ENCODE measurements at regions not wholly inside any gene's neighbourhood (a gene's known extent, or its start where the extent isn't known, plus 50 kb on each side); places are given as distances from the start of the nearest gene placed in this dataset.

DNA sequence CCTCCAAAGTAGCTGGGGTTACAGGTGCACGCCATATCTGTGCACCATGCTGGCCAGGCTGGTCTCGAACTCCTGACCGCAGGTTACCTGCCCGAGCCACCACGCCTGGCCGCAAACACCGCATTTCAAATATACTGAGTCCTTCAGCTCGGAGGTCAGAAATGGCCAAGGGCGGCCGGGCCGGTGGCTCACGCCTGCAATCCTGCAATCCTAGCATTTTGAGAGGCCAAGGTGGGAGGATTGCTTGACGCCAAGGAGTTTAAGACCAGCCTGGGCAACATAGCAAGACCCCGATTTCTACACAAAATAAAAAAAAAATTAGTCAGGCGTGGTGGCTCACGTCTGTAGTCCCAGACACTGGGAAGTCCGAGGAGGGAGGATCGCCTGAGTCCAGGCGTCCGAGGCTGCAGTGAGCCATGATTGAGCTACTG lies 71.9 kb upstream of the PPP2R3B start:
- peaks cover 0 to 24% (median 4%) of the 10 kb centered on the region in 11 donors for H3K9me3 ChIP-seq
- TF ChIP-seq, protein P1, sequence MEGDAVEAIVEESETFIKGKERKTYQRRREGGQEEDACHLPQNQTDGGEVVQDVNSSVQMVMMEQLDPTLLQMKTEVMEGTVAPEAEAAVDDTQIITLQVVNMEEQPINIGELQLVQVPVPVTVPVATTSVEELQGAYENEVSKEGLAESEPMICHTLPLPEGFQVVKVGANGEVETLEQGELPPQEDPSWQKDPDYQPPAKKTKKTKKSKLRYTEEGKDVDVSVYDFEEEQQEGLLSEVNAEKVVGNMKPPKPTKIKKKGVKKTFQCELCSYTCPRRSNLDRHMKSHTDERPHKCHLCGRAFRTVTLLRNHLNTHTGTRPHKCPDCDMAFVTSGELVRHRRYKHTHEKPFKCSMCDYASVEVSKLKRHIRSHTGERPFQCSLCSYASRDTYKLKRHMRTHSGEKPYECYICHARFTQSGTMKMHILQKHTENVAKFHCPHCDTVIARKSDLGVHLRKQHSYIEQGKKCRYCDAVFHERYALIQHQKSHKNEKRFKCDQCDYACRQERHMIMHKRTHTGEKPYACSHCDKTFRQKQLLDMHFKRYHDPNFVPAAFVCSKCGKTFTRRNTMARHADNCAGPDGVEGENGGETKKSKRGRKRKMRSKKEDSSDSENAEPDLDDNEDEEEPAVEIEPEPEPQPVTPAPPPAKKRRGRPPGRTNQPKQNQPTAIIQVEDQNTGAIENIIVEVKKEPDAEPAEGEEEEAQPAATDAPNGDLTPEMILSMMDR (IDR thresholded peaks at IDR 0.05) = no peak
- H3K36me3 ChIP-seq = no peaks in the 10 kb centered on the region
- H3K27me3 ChIP-seq = no peaks in the 10 kb centered on the region
- no peaks in the 10 kb centered on the region for H3K4me1 ChIP-seq
- no peak for ATAC-seq
- intact Hi-C loops (cut with DNase I) = loop anchor here in 1 of 10 donors (10.0 kb wide), 1 partner anchor 316 kb away; no protein-coding TSS in a partner anchor
- DNase-seq = no peak
- 92 to 94% methylated on average over 20 of the region's 20 CpGs for WGBS, 2 donors
- no peak overlapping the region for H3K4me3 ChIP-seq
- H3K27ac ChIP-seq = no peak overlapping the region

DNA sequence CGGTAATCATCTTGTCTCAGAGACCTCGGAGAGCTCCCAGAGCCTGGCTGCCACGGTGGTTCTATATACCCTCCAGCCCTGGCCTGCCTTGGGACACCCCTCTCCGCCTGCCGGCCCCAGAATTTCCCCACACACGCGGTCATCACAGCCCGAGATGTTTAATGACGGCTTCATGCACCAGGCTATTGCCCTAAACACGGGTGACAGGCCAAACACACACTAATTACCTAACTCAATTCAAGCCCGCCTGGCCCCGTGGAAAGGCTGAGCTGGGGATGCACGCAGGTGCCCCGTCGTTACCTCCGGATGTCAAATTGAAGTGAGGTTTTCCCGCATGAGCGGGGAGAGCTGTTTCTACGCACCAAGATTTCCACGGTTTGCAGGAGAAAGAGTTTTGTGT lies 72.9 kb upstream of the PPP2R3B start:
- intact Hi-C loops (cut with DNase I) = loop anchor here in 1 of 10 donors (10.0 kb wide), 1 partner anchor 315 kb away; no protein-coding TSS in a partner anchor
- Histone ChIP-seq H3K9me3 (peaks cover 0 to 20% (median 2%) of the 10 kb centered on the region in 11 donors), H3K4me3 (no peak overlapping the region), H3K27ac (no peak overlapping the region), H3K36me3 (no peaks in the 10 kb centered on the region), H3K4me1 (no peaks in the 10 kb centered on the region), H3K27me3 (no peaks in the 10 kb centered on the region)
- DNase-seq (no peak), ATAC-seq (no peak)
- WGBS, 2 donors = 74 to 75% methylated on average over 20 of the region's 20 CpGs
- TF ChIP-seq, protein P1 (IDR thresholded peaks at IDR 0.05) = no peak

DNA sequence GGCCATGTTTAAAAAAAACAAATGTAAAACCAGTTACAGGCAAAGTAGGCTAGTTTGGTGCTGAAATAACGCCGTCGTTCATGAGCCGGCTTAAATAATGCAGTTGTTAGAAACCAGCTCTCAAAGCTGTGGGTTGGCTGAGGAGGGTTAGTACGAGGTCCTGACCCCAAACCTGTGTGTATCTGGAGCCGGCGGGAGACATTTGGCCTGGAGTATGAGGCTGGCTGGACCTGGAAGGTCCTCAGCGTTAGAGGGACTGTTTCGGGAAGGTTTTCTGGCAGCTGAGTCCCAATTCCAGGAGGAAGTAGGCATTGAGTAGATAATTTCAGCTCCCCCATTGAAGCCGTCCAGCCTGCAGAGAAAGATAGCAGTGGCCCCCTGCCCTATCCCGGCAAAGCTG lies 73.4 kb upstream of the PPP2R3B start:
- Histone ChIP-seq H3K9me3 (peaks cover 0 to 18% (median 0%) of the 10 kb centered on the region in 11 donors), H3K4me3 (no peak overlapping the region), H3K36me3 (no peaks in the 10 kb centered on the region), H3K4me1 (no peaks in the 10 kb centered on the region), H3K27me3 (no peaks in the 10 kb centered on the region), H3K27ac (no peak overlapping the region)
- TF ChIP-seq, protein P1 (IDR thresholded peaks at IDR 0.05) = no peak
- WGBS, 2 donors = 59 to 68% methylated on average over 11 of the region's 11 CpGs
- DNase-seq (no peak), ATAC-seq (no peak)
- intact Hi-C loops (cut with DNase I) = no loop called here

DNA sequence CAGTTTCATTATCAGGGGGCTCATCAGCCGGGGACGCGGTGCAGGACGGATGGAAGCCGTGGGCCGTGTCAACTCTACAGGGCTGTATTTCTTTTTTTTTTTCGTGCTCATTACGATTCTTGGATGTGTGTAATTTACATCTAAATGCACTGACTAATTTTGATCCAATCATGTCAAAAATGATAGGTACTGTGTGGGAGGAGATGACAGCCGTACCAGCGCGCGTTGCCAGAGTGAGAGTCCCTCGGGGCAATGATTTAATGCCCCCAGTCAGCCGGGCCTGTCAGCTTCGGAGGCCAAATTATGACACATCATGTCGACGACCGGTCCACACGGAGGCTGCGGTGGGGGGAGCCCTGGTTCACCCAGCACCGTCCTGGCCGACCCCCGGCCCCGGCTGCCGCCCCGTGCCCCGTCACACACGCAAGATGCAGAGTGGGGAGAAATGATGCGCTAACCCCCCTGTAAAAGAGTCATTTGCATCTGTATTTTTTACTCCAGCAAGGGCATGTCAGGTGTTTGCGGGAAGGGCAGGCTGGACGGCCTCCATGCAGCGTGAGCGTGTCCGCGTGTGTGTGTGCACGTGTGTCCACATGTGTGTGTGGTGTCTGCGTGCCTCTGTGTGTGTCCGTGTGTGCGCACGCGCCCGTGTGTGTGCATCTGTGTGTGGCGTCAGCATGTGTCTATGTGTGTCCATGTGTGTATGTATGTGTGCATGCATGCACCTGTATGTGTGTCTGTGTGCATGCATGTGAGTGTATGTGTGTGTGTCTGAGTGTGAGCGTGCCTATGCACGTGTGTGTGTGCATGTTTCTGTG lies 74.3 kb upstream of the PPP2R3B start:
- Histone ChIP-seq H3K9me3 (peaks cover 0 to 18% (median 0%) of the 10 kb centered on the region in 11 donors), H3K4me3 (no peak overlapping the region), H3K36me3 (no peaks in the 10 kb centered on the region), H3K27me3 (no peaks in the 10 kb centered on the region), H3K27ac (no peak overlapping the region), H3K4me1 (no peaks in the 10 kb centered on the region)
- ATAC-seq (peak in 1 of 8 donors; percentile 17), DNase-seq (no peak)
- TF ChIP-seq, protein P1 (IDR thresholded peaks at IDR 0.05) = no peak
- intact Hi-C loops (cut with DNase I) = no loop called here
- 86 to 87% methylated on average over 45 of the region's 45 CpGs for WGBS, 2 donors
